HG03442 (cell line): ENCODE measurements at regions not wholly inside any gene's neighbourhood (a gene's known extent, or its start where the extent isn't known, plus 50 kb on each side); places are given as distances from the start of the nearest gene placed in this dataset.

ENCODE experiments used
- ATAC-seq: cut with Tn5 transposase; IDR thresholded peaks from one replicate; pipeline ENCODE4 v1.9.1; 2021; ENCODE audit warnings: mild to moderate bottlenecking, moderate library complexity; ENCODE audit not compliant: unreplicated experiment

- no peak for ATAC-seq
Measured at GRCh38 chr22:34129691-34130486, 209.6 kb upstream of the LARGE1 start.

DNA sequence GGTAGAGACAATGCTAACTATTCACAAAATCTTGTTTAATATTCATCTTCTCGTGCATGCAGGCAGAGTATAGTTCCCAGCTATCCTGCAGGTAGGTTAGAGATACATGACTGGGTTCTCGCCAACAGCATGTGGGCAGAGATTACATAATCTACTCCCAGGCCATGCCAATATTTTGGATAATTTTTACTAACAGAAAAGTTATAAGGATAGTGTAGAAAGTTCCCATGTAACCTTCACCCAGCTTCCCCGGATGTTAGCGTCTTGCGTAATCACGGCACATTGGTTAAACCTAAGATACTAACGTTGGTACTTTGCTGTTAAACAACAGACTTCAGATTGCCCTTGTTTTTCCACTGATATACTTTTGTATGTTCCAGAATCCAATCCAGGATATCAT is 215.5 kb upstream of the LARGE1 start:
- no peak for ATAC-seq

GRCh38 chr22:34150023-34150422 is 229.7 kb upstream of the LARGE1 start:
- no peak for ATAC-seq

GRCh38 chr22:34159491-34159890 is 239.2 kb upstream of the LARGE1 start:
- ATAC-seq: no peak

- no peak for ATAC-seq
Measured at GRCh38 chr22:34160141-34160783, 240.0 kb upstream of the LARGE1 start.

DNA sequence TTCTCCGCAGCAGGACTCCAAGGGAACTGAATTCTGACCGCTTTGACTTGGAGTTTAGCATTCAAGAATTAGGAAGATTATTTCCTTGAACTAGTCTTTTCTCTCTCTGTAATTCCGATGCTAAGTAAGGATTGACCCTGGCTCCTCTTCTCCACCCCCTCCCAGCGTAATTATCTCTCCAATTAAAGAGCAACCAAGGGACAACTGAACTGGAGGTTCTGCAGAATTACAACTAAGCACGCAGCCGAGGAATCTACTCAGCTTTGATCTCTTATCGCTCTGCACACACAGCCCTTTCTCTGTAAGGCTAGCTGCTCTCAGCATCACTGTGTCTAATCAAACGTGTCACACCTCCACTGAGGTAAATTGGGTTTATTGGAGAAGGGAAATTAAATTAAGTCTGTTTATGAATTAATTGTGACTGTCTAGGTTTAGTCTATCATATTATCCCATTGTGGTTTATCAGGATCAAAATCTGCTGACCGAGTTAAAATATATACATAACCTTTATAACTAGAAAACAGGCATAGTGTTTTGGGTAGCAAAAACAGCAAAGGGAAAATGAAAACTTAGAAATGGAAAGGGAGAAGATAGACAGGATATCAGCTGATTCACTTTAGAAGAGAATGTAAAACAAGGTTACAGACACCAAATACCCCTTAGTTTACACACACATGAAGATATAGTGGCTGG is 241.3 kb upstream of the LARGE1 start:
- ATAC-seq: no peak

GRCh38 chr22:34198976-34199375 is 278.7 kb upstream of the LARGE1 start:
- ATAC-seq: no peak

- ATAC-seq: no peak
Measured at GRCh38 chr22:34210301-34210700, 290.0 kb upstream of the LARGE1 start.

GRCh38 chr22:34214372-34214771 is 294.1 kb upstream of the LARGE1 start:
- no peak for ATAC-seq

GRCh38 chr22:34225278-34225677 is 305.0 kb upstream of the LARGE1 start:
- ATAC-seq: no peak

DNA sequence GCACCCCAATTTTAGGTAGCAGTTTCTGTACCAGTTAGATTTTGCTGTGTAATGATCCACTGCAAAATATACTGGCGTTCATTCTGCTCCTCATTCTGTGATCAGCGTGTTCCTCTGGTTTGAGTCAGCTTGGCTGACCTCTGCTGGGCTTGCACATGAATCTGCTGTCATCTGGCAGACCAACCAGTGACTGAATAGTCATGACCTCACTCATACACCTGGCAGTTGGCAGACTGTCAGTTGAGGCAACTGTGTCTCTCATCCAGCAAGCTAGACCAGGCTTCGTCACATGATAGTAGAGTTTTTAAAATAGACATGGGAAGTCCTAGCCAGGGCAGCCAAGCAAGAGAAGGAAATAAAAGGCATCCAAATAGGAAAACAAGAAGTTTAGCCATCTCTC is 316.3 kb upstream of the LARGE1 start:
- ATAC-seq: no peak

GRCh38 chr22:34239421-34239820 is 319.1 kb upstream of the LARGE1 start:
- ATAC-seq: no peak

GRCh38 chr22:34243023-34243422 is 322.7 kb upstream of the LARGE1 start:
- no peak for ATAC-seq

DNA sequence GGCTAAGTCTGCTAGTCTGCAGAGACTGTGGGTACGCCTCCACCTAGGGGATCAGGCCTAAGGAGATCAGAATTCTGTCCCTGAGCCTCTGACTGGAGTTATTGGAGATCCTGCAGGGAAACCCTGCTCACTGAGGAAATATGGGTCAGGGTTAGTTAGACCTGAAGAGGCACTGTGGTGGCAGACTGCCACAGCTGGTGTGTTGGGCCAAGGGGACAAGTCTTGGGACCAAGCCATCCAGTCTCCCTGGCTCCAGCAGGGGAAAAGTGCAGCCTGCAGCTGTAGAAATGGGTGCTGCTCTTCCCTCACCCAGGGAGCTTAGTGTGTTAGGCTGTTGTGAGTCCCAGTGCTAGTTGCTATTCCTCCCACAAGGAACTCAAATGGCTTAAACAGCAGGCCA is 334.8 kb upstream of the LARGE1 start:
- ATAC-seq: no peak

- no peak for ATAC-seq
Measured at GRCh38 chr22:34278121-34278520, 357.8 kb upstream of the LARGE1 start.

DNA sequence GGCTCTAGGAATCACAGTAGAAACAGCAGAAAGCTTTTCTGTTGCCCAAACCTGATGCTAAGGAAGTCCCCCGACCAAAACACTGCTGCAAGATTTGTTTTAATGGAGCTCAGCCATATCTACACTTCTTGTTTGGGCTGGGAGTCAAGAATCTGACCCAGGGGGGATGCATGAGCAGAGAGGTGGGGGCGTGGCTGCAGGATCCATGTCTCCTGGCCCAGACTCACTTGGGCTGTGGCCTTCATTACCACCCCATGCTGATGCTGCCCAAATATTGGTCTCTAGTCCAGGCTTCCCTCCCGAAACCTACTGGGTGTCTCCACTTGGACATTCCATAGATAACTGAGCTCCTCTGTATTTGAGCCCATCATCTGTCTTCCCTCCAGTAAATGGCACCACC is 361.5 kb upstream of the LARGE1 start:
- no peak for ATAC-seq

DNA sequence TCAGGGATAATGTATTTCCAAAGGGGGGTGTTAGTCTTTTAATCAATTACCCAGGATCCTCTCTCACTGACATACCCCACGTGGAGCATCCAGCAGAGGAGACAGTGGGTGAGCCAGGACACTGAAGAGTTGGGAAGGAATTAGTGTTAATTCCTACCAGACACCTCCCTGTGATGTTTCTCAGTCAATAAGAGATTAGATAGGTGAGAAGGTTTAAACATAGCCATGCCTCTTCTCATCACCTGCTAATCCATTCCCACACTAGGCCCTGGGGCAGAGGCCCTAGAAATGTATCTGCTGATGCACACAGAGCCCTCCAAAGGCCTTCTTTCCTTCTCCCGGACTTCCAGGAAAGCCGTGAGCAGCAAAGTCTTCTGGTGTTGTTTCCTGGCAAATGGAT is 363.6 kb upstream of the LARGE1 start:
- no peak for ATAC-seq

- ATAC-seq: no peak
Measured at GRCh38 chr22:34293324-34293723, 373.0 kb upstream of the LARGE1 start.

DNA sequence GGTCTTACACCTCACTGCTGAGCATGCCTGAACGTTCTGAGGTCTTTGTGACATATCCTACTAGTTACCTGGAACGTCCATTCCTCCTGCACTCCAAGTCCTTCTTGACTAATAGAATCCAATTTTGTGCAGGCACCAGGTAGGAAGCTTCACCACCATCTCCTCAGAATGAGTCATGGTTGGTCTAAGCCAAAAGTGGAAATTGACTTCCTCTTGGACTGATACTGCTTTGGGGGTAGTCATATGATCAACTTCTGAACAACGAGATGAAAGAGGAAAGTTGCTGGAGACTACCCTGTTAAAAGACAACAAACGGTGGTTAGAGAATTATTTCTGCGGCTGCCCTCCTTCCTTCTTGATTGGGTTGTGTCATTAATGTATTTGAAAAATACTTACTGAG is 374.2 kb upstream of the LARGE1 start:
- no peak for ATAC-seq

- no peak for ATAC-seq
Measured at GRCh38 chr22:34294986-34295385, 374.7 kb upstream of the LARGE1 start.

GRCh38 chr22:34296461-34296860 is 376.2 kb upstream of the LARGE1 start:
- no peak for ATAC-seq

GRCh38 chr22:34297536-34298120 is 377.4 kb upstream of the LARGE1 start:
- ATAC-seq: no peak
